ENCODE measurements at regions not wholly inside any gene's neighbourhood (a gene's known extent, or its start where the extent isn't known, plus 50 kb on each side); places are given as distances from the start of the nearest gene placed in this dataset.

DNA sequence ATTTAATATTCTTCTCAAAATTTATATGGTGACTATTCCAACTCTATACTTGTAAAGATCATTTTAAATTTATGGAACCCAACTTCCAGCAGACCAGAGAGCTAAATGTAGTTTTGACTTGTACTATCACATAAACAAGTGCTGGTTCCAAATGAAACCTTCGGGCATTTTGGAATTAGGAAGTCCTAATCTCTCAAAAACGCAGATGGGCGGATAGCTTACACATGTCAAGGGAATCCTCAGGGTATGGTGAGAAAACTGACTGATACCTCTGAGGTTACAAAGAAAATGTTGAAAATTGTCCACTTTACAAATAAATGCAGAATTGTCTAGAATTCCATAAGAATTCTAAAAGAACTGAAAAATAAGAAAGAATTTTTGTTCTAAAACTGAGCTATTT lies 224.1 kb downstream of the SS18 start:
- DNase-seq, result no peak

DNA sequence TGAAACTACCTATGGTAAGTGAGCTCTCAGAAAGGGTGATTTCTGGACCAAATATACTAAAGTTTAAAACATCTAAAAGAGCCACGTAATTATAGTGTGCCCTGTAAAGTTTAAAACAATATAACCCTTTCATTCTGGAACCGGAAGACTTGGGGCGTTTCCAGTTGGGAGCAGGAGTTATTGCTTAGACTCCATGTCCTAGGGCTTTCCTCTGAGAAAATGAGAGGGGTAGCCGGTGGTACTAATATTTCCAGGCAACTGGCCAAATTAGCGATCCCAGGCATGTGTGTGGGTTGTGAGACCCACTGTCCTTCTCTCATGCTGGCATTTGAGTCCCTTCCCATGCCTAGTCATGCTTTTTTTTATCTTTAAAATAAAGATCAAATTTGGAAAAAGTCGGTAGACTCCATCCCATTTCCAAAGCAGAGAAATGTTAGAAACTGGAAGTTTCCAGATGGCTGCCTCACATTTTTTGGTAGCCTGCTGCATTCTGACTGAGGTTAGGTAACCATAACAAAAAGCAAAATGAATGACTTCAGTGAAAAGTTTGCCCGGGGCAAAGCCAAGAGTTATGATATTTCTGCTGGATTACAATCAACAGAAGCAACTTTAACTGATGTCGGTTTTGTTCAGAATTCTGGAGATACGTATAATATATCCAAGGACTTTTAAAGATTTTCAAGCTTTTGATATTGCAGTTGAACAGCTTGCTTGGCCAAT lies 227.4 kb downstream of the SS18 start:
- no peak for DNase-seq

DNA sequence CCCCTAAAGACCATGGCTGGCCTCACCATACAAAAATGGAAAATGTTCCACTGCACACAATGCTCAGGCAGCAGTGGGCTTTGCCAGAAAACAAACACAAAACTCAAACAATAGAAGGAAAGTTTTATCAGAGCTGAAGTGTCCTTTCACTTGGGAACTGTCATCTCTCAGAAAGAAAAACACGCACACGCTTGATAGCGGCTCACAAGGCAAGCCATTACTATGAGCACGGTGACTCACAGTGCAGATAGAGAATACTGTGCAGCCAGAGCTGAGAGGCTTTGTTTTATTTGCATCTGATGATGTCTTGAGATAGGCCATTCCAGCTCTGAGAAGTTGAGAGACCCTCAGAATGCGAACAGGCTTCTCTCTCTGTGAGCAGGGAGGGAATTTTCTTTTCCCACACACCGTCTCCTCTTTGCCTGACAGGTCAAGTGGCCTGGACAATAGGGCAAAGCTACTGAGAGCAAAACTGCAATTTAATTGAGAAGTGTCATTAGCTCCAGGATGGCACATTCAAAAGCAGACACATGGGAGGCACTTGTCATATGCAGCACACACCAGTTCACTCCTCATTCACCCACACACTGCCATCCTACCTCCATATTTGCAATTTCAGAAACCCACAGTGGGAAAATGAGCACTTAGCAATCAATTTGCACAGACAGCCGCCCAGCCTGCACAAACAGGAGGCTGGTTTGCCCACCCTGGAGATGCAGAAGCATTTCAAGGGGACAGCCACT lies 236.6 kb downstream of the SS18 start:
- no peak for DNase-seq

DNA sequence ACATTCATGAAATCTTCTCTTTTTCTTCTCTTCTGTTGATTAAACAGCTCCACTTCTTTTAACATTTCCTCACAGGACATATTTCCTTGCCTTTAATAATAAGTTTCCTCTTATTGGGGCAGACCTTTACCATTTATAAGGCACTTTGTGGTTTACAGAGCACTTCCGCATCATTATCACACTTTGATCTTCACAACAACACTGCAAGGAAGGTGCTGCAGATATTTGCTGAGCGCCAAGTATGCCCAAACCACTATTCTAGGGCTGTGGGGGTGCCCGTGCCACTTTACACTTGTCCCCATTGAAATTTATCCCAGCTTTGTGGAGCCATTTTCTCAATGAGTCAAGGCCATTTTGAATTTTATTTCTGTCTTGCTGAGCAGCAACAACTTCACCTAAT lies 246.6 kb downstream of the SS18 start:
- DNase-seq, result no peak

DNA sequence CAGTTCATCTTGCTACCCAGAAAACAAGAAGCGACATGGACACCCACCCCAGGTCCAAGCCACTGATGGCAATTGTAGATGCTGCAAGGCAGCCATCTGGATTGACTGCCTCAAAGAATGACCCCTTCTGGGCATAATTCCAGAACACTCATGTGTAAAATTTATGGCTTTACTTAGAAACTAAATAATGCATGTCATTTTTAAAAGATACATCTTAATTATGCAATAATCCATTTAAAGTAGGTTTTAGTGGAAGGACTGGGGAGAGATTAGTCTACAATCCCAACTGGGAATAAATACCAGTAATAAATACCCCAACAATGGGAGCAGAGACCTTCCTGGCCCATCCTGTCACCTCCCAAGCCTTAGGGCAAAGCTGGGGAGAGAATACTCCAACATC lies 247.7 kb downstream of the SS18 start:
- DNase-seq, result no peak

DNA sequence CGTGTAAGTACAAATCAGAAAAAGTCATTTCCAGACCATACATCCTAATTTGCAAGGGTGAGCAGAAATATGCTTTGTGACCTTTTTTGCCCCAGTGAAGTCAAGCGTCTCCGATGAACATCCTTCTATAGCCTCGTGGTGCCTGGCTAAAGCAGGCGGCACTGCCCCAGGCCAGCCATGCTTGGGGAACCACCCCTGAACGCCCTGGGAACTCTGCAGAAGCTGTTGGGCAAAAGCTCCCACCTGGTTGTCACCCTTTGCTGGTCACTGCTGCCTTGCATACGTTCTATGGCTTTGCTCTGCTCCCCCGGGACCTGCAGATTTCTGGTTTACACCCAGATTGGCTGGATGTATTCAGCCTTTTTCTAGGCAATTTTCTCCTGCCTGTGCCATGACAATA lies 256.4 kb downstream of the SS18 start:
- DNase-seq, result no peak

DNA sequence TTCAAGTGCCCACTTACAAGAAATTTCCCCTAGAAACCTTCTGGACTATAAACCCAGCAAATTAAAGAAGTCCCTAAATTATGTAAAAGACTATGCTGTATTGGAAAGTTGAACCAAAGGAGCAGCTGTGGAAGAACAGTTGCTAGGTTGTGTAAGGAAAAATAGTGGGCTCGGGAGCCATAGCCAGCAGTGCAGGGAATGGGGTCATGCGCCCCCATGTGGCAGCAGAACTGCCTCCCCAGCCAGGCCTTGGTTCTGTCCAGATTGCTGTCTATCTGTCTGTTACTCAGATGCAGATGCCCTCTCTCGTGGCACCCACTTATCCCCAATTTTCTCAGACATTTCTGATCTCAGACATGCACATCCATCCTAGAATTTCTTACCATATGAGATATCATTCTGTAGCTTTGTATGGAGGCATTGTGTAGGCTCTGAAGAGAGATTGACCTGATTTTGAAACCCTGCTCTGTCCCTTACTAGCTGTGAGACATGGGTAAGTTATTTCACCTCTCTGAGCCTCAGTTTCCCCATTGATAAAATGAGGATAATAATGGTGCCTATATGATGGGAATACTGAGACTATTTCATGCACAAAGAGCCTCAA lies 258.3 kb downstream of the SS18 start:
- peak in 1 of 2 experiments; percentile 24 for DNase-seq

DNA sequence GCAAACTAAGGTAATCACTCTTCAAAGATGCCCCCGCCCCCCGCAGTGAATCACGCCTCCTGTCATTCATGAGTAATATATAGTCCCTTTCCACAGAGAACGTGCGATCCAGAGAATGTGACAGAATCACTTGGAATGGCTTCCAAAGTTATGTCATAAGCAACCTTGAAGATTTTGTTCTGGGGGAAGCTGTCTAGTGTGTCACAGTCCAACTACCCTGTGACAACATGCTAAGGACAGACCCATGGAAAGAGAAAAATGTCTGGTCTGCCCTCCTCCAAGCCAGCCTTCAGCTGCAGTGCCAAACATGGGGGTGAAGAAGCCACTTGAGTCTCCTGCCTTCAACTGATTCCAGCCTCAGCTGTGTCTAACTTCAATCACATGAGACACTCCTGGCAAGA lies 259.1 kb downstream of the SS18 start:
- no peak for DNase-seq

DNA sequence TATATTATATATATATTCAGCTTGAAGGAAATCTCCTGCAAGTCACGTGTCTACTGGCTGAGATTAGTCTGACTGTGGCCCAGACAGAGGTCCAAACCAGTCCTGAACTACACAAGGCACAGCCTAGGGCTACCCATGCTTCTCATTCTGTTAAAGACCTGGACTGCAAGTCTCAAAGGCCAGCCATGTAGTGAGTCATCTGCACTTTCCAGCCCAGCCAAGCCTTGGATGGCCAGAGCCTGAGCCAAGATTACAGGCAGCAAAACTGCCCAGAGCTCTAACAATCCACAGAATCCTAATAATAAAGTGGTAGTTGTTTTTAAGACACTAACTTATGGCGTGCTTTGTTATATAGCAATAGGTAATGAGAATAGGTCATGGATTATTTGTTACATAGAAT lies 259.6 kb downstream of the SS18 start:
- no peak for DNase-seq

DNA sequence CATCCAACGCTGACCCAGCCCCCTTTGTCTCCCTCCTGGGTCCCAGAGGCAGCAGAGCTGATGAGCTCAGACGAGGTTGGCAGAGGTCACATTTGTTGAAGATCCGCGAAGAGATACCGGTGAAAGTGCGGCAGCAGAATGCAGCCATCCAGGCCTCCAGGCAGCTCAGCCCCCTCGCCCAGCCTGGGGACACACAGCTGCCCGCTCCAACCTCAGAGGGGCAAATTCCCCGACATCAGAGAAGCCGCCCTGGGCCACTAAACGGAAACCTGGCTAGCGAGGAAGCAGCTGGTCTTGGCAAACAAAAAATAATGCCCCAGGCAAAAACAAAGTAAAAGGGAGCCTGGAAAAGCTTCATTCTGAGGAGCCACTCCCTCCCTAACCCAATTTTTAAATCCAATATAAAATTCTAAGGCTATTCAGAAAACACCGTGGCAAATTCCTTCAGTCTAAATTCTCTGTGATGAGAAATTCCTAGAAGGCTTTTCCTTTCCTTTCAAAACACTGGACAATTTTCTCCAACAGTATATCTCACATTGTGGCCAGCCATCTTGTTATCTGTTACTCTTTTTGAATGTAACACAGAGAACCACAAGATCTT lies 262.4 kb downstream of the SS18 start:
- no peak for DNase-seq

DNA sequence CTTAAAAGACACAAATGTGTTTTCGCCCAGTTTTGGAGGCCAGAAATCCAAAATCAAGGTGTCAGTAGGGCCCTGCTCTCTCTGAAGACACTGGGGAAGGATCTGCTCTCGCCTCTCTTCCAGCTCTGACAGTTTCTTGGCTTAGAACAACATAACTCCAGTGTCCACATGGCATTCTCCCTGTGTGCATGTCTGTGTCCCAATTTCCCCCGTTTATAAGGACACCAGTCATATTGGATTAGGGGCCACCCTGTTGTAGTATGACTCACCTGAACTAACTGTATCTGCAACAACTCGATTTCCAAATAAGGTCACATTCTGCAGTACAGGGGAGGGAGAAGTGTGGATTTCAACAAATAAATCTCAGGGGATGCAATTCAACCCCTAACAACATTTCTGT lies 263.2 kb downstream of the SS18 start:
- no peak for DNase-seq

DNA sequence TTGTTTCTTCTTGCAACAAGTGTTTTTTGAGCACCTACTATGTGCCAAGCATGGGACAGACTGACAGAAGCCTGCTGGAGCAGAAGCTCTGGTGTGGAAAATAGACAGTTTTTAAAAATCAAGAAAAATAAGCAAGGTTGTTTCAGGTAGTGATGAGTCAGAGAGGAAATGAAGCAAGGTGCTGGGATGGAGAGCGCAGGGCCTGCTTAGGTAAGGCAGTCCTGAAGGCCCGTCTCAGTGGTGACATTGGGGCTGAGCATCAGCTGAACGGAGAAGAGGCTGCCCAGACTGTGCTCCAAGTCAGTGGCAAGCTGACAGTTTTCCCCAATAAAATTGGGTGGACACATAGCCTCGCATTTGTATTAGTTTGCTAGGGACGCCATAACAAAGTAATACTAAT lies 263.6 kb downstream of the SS18 start:
- DNase-seq, result no peak

DNA sequence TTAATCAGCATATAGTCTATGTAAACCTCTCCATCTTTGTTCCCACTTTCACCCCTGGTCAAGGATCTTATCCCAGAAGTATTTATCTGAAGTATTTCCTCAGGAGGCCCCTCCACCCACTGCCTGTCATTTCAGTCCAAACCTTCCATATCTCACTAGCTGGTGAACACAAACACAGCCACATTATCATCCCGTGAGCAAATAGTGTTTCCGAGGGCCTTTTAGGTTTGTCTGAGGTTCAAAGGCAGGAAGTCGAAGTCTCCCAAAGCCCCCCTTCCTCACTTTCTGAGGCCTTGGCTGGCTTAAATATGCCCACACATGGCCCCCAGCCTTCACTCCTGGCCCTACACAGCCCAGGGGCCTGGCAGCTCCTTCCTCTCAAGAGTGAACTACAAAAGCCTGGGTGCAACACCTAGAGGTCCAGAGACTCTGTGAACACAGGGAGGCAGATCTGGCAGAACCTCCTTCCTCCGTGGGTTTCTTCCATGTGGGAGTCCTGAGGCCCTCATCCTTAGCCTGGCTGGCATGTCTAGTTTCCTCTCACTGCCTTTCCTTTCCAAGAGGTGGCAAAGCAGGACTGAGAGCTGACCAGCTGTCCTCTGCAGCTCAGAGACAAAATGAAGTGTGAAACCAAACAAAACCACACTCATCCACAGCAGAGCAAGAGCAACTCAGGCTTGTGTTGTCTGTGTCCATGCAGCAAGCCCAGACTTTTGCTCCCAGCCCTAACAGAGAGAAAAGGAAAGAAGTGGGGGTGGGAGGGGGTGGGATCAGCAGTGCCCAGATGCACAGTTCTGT lies 264.2 kb downstream of the SS18 start:
- DNase-seq, result no peak

DNA sequence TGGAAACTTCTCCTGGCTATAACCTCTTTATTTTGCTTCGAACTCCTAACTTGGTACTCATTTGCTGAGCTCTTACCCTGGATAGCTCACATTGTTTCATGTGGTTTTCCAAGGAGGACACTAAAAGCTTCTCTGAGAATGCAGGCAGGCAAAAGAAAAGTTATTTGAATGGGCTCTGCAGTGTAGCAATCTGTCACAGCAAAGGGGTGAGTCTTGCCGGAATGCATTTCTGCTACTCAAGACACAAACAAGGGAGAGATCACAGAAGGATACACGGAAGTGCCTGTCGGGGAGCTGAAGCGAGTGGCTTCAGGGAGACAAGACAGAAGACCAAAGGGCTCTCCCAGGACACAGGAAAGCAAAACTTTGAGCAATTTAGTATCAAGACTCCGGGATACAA lies 265.4 kb downstream of the SS18 start:
- no peak for DNase-seq

DNA sequence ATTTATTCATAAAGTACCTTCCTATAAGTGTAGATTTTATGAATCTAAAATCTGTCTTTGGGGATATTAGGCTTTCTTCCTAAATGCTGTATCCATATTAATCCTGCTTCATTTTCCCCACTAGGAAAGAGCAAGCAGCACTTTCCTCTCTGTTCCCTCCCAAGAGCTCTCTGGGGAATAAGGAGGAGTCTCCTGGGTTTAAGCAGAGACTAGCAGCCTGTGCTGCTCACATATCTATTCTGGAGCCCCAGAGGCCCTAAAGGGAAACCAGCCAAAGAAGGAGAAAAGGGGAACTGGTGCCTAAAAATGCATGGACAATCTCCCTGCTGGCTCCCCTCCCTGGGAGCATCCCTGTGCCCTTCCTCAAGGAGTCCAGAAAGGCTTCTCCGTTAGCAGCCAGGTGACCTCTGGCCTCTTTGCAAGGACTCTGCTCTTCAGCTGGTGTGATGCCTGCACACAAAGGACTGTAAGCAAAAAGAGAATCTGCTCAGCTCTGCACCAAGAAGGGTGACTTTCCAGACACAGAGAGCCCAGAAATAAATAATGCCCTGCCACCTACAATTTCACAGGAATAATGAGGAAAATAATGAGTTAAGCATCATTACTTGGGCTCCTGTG lies 270.6 kb downstream of the SS18 start:
- DNase-seq, result no peak

DNA sequence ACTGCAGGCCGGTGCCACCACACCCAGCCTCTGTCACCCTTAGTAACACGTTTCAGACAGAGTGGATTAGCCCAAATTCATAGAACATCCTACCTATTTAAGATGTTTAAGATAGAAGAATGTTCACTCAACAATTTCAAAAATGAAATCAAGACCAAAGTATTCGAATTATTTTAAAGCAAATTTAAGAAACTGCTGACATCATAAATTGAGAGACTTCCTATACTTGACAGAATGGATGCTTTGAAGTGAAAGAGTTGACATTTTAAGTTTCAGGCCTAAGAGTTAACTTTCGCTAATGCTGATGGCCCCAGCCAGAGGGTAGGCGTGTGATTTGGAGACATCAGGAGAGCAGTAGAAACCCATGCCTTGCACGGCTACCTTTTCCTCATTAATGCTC lies 271.9 kb downstream of the SS18 start:
- DNase-seq, result no peak

DNA sequence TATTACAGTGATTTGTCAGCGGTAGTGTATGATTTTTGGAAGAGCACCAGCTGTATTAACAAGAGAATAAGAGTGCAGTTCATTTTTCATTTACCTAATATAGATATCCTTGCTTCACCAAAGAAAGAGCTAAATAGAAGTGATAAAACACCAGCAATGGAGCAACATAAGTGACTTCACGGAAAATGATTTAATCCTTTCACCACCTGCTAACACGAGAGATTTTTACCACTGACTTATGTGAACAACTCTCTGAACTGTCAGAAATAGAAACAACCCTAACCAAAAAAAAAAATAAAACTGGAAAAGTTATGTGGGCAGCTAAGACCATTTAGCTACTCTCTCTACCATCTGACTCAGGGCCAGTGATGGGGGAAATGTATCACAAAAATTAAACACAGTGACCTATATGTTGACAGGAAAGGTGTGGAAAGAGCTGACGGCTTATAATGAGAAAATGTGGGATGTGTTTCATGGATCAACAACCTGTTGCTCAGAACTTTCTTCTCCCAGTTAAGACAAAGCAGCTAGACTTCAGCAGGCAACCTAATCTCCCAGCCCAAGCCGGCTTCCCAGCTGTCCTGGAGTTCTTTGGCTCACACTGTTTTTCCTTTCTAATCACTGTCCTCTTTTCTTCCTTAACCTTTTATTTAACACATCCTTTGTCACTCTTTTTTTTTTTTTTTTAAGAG lies 272.7 kb downstream of the SS18 start:
- no peak for DNase-seq

DNA sequence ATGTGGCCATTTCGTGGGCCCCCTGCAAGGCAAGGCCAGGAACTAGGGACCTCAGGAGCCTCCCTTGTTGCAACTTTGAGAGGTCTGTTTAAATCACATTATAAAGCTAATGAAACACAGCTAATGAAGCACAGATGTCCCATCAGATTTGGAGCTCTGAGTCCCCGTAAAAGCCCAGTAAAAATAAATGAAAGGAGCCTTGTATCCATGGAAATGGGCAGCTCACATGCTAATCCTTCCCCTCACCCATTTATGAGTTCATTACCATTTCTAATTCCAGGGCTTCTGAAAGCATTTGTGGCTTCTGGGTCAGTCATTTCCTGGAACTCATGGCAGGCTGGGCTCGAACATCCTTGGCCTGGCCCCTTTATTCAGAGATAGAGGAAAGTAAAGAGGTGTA lies 274.8 kb downstream of the SS18 start:
- no peak for DNase-seq

DNA sequence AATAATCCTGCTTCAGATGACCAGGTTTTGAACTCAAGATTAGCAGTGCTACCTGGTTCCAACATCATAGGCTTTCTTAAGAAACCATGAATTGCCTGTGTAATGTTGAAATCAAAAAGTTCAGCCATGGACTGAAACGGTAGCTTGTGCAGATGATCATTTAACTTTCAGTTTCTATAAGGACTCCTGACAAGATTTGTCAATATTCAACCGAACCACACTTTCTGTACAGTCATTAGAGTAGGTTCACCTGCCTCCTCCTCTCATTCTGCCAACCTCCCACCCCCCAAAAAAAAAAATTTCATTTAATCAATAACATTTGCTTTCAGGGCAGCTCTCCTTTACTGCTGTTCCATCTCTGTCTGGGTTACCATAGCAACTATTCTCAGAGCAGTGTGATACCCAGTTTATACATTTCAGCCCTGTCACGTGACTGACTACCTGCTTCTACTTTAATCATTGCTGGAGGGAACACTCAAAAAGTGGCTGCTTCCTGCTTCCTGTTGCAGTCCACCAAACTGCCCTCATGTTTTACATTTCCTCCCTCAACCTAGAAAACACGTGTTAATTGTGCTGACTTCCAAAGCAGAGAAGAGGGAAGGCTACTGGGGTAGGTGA lies 275.5 kb downstream of the SS18 start:
- no peak for DNase-seq

DNA sequence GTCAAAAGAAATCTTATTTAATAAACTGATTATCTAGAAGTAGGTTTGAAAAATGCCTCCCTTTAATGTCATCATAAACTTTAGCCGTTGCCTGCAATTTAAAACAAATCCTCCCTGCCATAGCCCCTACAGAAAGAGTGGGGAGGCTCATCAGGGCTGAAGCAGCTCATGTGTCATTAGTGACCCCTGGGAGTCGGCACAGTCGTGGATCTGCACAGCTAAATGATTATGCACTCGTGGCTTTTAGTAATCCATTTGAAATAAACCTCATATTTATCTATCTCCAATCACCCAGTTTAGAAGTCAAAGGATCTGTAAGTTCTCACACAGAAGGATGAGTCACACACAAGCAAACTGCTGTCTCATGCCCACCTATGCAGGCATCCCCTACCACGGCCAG lies 277.3 kb downstream of the SS18 start:
- no peak for DNase-seq

DNA sequence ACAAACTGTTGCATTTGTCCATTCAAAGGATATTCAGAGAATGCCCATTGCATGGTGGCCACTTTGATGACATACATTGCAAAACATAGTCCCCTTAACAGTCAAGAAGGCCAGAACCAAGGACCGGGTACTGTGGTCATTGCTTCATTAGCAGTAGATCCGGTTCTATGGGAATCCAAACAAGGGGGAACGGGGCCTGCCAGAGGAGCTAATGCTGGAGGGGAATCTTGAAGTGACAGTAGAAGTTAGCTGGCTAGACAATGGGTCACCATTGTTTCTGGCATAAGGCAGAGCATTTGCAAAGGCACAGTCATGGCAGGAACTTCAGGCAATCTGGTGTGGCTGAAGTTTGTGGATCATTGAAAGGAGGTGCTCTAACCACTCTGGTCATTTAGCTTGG lies 279.7 kb downstream of the SS18 start:
- no peak for DNase-seq

DNA sequence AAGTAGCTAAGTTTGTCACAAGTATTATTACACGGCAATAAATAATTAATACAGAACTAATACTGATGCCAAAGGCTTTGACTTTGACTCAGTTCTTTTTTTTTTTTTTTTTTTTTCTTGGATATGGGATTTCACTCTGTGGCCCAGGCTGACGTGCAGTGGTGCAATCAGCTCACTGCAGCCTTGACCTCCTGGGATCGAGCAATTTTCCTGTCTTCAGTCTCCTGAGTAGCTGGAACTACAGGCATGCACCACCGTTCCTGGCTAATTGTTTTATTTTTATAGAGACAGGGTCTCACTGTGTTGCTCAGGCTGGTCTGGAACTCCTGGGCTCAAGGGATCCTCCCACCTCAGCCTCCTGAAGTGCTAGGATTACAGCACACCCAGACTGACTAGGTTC lies 284.5 kb downstream of the SS18 start:
- no peak for DNase-seq
